Naive thymus-derived CD8-positive, alpha-beta T cell (primary cell): ENCODE measurements at regions not wholly inside any gene's neighbourhood (a gene's known extent, or its start where the extent isn't known, plus 50 kb on each side); places are given as distances from the start of the nearest gene placed in this dataset.

Source experiments
- ATAC-seq, 2 donors: fragments of 150-1000 bp; cut with Tn5 transposase in 1 of 2; sonication (Bioruptor Pico), chemical (Tn5 transposase) in 1 of 2; 1 replicate in 1 of 2; 2 replicates in 1 of 2; pipeline ENCODE4 v1.10.0; 2021; ENCODE audit warnings: mild to moderate bottlenecking in 2 of 2, moderate library complexity in 2 of 2
- POLR2A ChIA-PET: fragments of 350-600 bp; sonication (Branson Sonifier 250); formaldehyde crosslinking; loops from one replicate; lab custom pipeline; 2021; ENCODE audit warnings: antibody characterized with exemption; lab: Charles Lee
- DNase-seq, 10 donors: peaks; one replicate each; pipeline versions ENCODE4 v3.0.0 to v3.0.0-alpha.2; 2020 to 2022
- H3K27ac Mint-ChIP-seq, 10 donors: one replicate each; pipeline ENCODE4 v1.8.0; 2020 to 2022; ENCODE audit warnings: mild to moderate bottlenecking in 10 of 10, mixed read lengths in 10 of 10, moderate library complexity in 4 of 10, inconsistent platforms in 1 of 10
- H3K27me3 Mint-ChIP-seq, 5 donors: one replicate each; pipeline ENCODE4 v1.8.0; 2021 to 2022; ENCODE audit warnings: mixed read lengths in 5 of 5
- H3K36me3 Mint-ChIP-seq, 3 donors: one replicate each; pipeline ENCODE4 v1.8.0; 2020 to 2022; ENCODE audit warnings: mixed read lengths in 3 of 3, mild to moderate bottlenecking in 2 of 3, inconsistent platforms in 1 of 3
- H3K4me1 Mint-ChIP-seq, 4 donors: one replicate each; pipeline ENCODE4 v1.8.0; 2021 to 2022; ENCODE audit warnings: mixed read lengths in 4 of 4
- H3K4me3 Mint-ChIP-seq, 10 donors: one replicate each; pipeline ENCODE4 v1.8.0; 2020 to 2022; ENCODE audit warnings: mild to moderate bottlenecking in 10 of 10, mixed read lengths in 10 of 10, moderate library complexity in 6 of 10, inconsistent platforms in 1 of 10
- H3K9me3 Mint-ChIP-seq, 9 donors: one replicate each; pipeline ENCODE4 v1.8.0; 2020 to 2022; ENCODE audit warnings: mixed read lengths in 9 of 9, mild to moderate bottlenecking in 3 of 9, inconsistent platforms in 1 of 9, moderate library complexity in 1 of 9

GRCh38 chr1:167145965-167146364 lies 52.1 kb downstream of the STYXL2 start:
- no peak overlapping the region for H3K4me3 Mint-ChIP-seq
- DNase-seq (no peak), ATAC-seq (no peak)
- H3K4me1 Mint-ChIP-seq, result no peaks in the 10 kb centered on the region
- H3K36me3 Mint-ChIP-seq, result peaks cover 2 to 17% (median 6%) of the 10 kb centered on the region in 3 donors
- H3K27me3 Mint-ChIP-seq, result peaks cover 6 to 24% (median 19%) of the 10 kb centered on the region in 5 donors
- POLR2A ChIA-PET, result no interaction called here
- H3K27ac Mint-ChIP-seq, result no peak overlapping the region
- peaks cover 4 to 21% (median 17%) of the 10 kb centered on the region in 9 donors for H3K9me3 Mint-ChIP-seq

DNA sequence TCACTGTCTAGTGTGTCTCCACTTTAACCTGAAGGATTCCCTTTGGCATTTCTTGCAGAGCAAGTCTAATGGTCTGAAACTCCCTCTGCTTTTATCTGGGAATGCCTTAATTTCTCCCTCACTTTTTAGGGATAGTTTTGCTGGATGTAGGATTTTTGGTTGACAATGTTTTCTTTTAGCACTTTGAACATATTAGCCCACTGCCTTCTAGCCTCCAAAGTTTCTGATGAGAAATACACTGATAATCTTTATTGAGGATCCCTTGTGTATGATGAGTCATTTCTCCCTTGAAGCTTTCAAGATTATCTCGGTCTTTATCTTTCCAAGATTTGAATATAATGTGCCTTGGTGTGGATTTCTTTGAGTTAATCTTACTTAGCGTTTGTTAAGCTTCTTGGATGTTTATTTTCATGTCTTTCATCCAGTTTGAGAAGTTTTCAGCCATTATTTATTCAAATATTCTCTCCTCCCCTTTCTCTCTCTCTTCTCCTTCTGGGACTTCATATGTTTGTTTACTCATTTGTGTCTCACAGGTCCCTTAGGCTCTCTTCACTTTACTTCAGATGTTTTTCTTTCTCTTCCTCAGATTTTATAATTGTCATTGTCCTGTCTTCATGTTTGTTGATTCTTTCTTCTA lies 53.1 kb downstream of the STYXL2 start:
- ATAC-seq, result no peak
- Mint-ChIP-seq H3K4me1 (peaks cover 0 to under 1% (median under 1%) of the 10 kb centered on the region in 4 donors), H3K4me3 (no peak overlapping the region), H3K27ac (no peak overlapping the region), H3K27me3 (peaks cover 6 to 30% (median 19%) of the 10 kb centered on the region in 5 donors), H3K9me3 (peaks cover 4 to 21% (median 17%) of the 10 kb centered on the region in 9 donors), H3K36me3 (peaks cover 2 to 17% (median 6%) of the 10 kb centered on the region in 3 donors)
- DNase-seq, result no peak
- POLR2A ChIA-PET, result no interaction called here

DNA sequence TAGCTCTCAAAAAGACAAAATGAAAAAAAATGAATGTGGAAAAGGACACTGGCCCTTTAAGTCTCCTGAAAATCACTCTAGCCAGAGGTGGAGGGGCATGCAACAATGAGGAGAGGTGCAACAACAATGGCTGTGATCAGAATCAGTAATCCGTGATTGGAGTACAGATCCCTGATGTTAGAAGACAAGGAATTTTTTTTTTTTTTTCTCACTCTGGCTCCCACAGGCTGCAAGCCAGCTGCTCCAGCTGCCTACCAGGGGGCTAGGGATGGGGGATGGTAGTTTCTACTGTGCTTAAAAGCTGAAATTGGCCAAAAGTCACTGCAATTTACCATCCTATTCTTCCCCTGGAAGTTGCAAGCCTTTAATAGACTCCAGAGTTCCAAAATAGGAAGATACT lies 54.5 kb downstream of the STYXL2 start:
- DNase-seq (no peak), ATAC-seq (no peak)
- POLR2A ChIA-PET, result interaction anchor here (0.6 kb wide), 1 partner anchor 29 kb away, joined by 3 read pairs; no protein-coding TSS in a partner anchor
- Mint-ChIP-seq H3K36me3 (peaks cover 2 to 17% (median 6%) of the 10 kb centered on the region in 3 donors), H3K27ac (no peak overlapping the region), H3K4me3 (no peak overlapping the region), H3K9me3 (peaks cover 4 to 19% (median 16%) of the 10 kb centered on the region in 9 donors), H3K4me1 (peaks cover 0 to 5% (median 2%) of the 10 kb centered on the region in 4 donors), H3K27me3 (peaks cover 6 to 33% (median 19%) of the 10 kb centered on the region in 5 donors)

GRCh38 chr1:167149793-167150491 lies 56.1 kb downstream of the STYXL2 start:
- DNase-seq, result no peak
- Mint-ChIP-seq H3K27ac (no peak overlapping the region), H3K9me3 (peaks cover 4 to 19% (median 12%) of the 10 kb centered on the region in 9 donors), H3K36me3 (peaks cover 2 to 12% (median 6%) of the 10 kb centered on the region in 3 donors), H3K27me3 (peaks cover 6 to 33% (median 19%) of the 10 kb centered on the region in 5 donors), H3K4me1 (peaks cover 0 to 5% (median 2%) of the 10 kb centered on the region in 4 donors), H3K4me3 (no peak overlapping the region)
- POLR2A ChIA-PET, result no interaction called here
- no peak for ATAC-seq

- H3K27me3 Mint-ChIP-seq, result peaks cover 6 to 33% (median 17%) of the 10 kb centered on the region in 5 donors
- no peak overlapping the region for H3K4me3 Mint-ChIP-seq
- peaks cover 0 to 5% (median 2%) of the 10 kb centered on the region in 4 donors for H3K4me1 Mint-ChIP-seq
- POLR2A ChIA-PET, result no interaction called here
- ATAC-seq (no peak), DNase-seq (no peak)
- H3K27ac Mint-ChIP-seq, result no peak overlapping the region
- H3K36me3 Mint-ChIP-seq, result peaks cover 2 to 12% (median 6%) of the 10 kb centered on the region in 3 donors
- peaks cover 4 to 18% (median 12%) of the 10 kb centered on the region in 9 donors for H3K9me3 Mint-ChIP-seq
Observed at GRCh38 chr1:167150492-167150833, 56.6 kb downstream of the STYXL2 start.

GRCh38 chr1:167152192-167152876 lies 58.5 kb downstream of the STYXL2 start:
- no peak for DNase-seq

DNA sequence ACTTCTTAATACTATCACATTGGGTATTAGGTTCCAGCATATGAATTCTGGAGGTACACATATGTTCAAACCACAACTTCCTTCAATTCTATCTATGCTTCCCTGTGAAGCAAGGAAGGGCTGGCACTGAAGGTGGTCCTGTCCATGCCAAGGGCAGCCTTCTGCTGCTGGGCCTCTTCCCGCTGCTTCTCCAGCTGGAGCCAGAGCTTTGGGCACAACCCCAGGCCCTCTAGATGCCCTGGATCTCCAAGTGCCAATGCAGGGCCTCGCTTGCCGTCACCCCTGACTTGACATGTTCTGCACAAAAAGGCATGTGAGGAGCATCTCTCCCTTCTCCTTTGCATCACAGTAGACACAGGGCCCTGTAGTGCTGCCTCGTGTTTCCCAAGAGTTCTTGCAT lies 62.6 kb downstream of the STYXL2 start:
- Mint-ChIP-seq H3K9me3 (no peaks in the 10 kb centered on the region), H3K4me3 (no peak overlapping the region), H3K36me3 (no peaks in the 10 kb centered on the region), H3K27ac (peak overlapping the region in 1 of 10 donors; percentile 14), H3K27me3 (peaks cover 0 to 22% (median 10%) of the 10 kb centered on the region in 5 donors), H3K4me1 (peaks cover 0 to 5% (median 2%) of the 10 kb centered on the region in 4 donors)
- DNase-seq (no peak), ATAC-seq (no peak)
- POLR2A ChIA-PET, result no interaction called here

More at GRCh38 chr1:167152192-167152876, 58.5 kb downstream of the STYXL2 start:
- H3K27ac Mint-ChIP-seq, result peak overlapping the region in 3 of 10 donors; percentile 43 to 69 (median 58)
- H3K4me1 Mint-ChIP-seq, result peaks cover 0 to 5% (median 2%) of the 10 kb centered on the region in 4 donors
- ATAC-seq, result no peak
- peak overlapping the region in 1 of 10 donors; percentile 12 for H3K4me3 Mint-ChIP-seq
- peaks cover under 1 to 7% (median 4%) of the 10 kb centered on the region in 3 donors for H3K36me3 Mint-ChIP-seq
- H3K9me3 Mint-ChIP-seq, result peaks cover 2 to 10% (median 5%) of the 10 kb centered on the region in 9 donors
- POLR2A ChIA-PET, result no interaction called here
- H3K27me3 Mint-ChIP-seq, result peaks cover 6 to 27% (median 12%) of the 10 kb centered on the region in 5 donors

GRCh38 chr1:167157114-167157513 lies 63.2 kb downstream of the STYXL2 start:
- Mint-ChIP-seq H3K9me3 (no peaks in the 10 kb centered on the region), H3K27ac (no peak overlapping the region), H3K36me3 (no peaks in the 10 kb centered on the region), H3K4me1 (peaks cover 0 to 3% (median 1%) of the 10 kb centered on the region in 4 donors), H3K4me3 (no peak overlapping the region), H3K27me3 (peaks cover 0 to 16% (median 10%) of the 10 kb centered on the region in 5 donors)
- DNase-seq (no peak), ATAC-seq (no peak)
- POLR2A ChIA-PET, result no interaction called here

- peaks cover 0 to 16% (median 10%) of the 10 kb centered on the region in 5 donors for H3K27me3 Mint-ChIP-seq
- DNase-seq, result no peak
- H3K27ac Mint-ChIP-seq, result no peak overlapping the region
- no peaks in the 10 kb centered on the region for H3K9me3 Mint-ChIP-seq
- no peaks in the 10 kb centered on the region for H3K36me3 Mint-ChIP-seq
- ATAC-seq, result no peak
- no peak overlapping the region for H3K4me3 Mint-ChIP-seq
- peaks cover under 1 to 10% (median 5%) of the 10 kb centered on the region in 4 donors for H3K4me1 Mint-ChIP-seq
- POLR2A ChIA-PET, result no interaction called here
Observed at GRCh38 chr1:167158111-167158812, 62.4 kb upstream of the POU2F1 start.

DNA sequence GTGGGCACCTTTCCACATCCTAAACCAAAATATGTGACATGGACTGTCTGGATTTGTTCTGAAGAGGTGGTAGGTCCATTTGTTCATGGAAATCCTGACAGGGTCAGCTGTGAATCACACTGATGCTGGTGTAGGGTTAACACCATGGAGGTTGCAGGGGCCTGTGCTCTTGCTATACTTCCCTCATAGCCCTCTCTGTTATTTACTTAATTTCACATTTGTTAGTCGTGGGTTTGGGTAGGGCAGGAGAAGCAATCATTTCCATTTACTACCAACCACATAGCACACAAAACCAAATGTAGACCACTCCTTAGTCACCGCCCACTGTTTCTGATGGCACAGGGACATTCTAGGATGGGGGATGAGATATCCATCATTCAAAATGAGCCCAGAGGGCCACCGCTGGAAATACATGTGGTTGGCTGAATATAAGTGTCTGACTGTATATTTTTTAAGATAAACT lies 61.8 kb upstream of the POU2F1 start:
- no peak for ATAC-seq
- Mint-ChIP-seq H3K4me1 (peaks cover 2 to 15% (median 10%) of the 10 kb centered on the region in 4 donors), H3K27me3 (peaks cover 0 to 16% (median 10%) of the 10 kb centered on the region in 5 donors), H3K4me3 (no peak overlapping the region), H3K27ac (no peak overlapping the region), H3K36me3 (no peaks in the 10 kb centered on the region), H3K9me3 (no peaks in the 10 kb centered on the region)
- DNase-seq, result no peak
- POLR2A ChIA-PET, result no interaction called here

GRCh38 chr1:167159782-167160181 lies 60.9 kb upstream of the POU2F1 start:
- ATAC-seq (no peak), DNase-seq (no peak)
- Mint-ChIP-seq H3K4me3 (no peak overlapping the region), H3K4me1 (peaks cover 4 to 20% (median 14%) of the 10 kb centered on the region in 4 donors), H3K36me3 (no peaks in the 10 kb centered on the region), H3K27ac (no peak overlapping the region), H3K9me3 (no peaks in the 10 kb centered on the region), H3K27me3 (peaks cover 4 to 22% (median 14%) of the 10 kb centered on the region in 5 donors)
- POLR2A ChIA-PET, result no interaction called here

DNA sequence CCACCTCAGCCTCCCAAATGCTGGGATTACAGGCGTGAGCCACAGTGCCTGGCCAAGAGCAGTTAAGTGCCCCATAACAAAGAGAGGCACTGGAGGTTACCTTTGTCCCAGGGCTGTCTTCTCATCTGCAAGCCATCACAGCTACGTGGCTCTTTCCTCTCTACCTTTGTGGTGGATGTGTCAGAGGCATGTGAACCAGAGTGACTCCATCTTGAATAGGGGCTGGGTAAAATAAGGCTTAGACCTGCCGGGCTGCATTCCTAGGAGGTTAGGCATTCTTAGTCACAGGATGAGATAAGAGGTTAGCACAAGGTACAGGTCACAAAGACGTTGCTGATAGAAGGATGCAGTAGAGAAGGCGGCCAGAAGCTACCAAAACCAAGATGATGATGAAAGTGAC lies 59.4 kb upstream of the POU2F1 start:
- no peaks in the 10 kb centered on the region for H3K9me3 Mint-ChIP-seq
- ATAC-seq, result no peak
- no peak overlapping the region for H3K4me3 Mint-ChIP-seq
- POLR2A ChIA-PET, result no interaction called here
- peaks cover 4 to 20% (median 14%) of the 10 kb centered on the region in 4 donors for H3K4me1 Mint-ChIP-seq
- H3K27ac Mint-ChIP-seq, result peak overlapping the region in 1 of 10 donors; percentile 31
- peaks cover 6 to 30% (median 18%) of the 10 kb centered on the region in 5 donors for H3K27me3 Mint-ChIP-seq
- DNase-seq, result no peak
- no peaks in the 10 kb centered on the region for H3K36me3 Mint-ChIP-seq
